ENCODE measurements at regions not wholly inside any gene's neighbourhood (a gene's known extent, or its start where the extent isn't known, plus 50 kb on each side); places are given as distances from the start of the nearest gene placed in this dataset.

- Histone ChIP-seq H3K4me3 (ENCODE audit: low read length in 2 of 2) (no peak overlapping the region), H3K4me1 (ENCODE audit: control insufficient read depth in 2 of 2, insufficient read depth in 2 of 2, low read length in 2 of 2) (no peaks in the 10 kb centered on the region), H3K9me3 (ENCODE audit: control insufficient read depth in 2 of 2, insufficient read depth in 1 of 2, low read length in 1 of 2) (no peaks in the 10 kb centered on the region), H3K27ac (ENCODE audit: low read depth in 1 of 2, low read length in 1 of 2) (no peak overlapping the region), H3K27me3 (ENCODE audit: control insufficient read depth in 2 of 2, insufficient read depth in 1 of 2, low read length in 1 of 2) (no peaks in the 10 kb centered on the region), H3K36me3 (ENCODE audit: control insufficient read depth in 2 of 2, insufficient read depth in 2 of 2, low read length in 1 of 2) (no peaks in the 10 kb centered on the region)
- peak in 5 of 9 donors; percentile 3 to 43 (median 9) for DNase-seq (ENCODE audit: low read depth in 6 of 9, low spot score in 9 of 9)
- 5% methylated on average over 6 of the region's 6 CpGs for WGBS
Observed at GRCh38 chr11:116217006-116217405, 555.8 kb downstream of the BUD13 start.

- WGBS, result 80% methylated on average over 4 of the region's 4 CpGs
- no peaks in the 10 kb centered on the region for H3K9me3 ChIP-seq (ENCODE audit: control insufficient read depth in 2 of 2, insufficient read depth in 1 of 2, low read length in 1 of 2)
- H3K4me3 ChIP-seq (ENCODE audit: low read length in 2 of 2), result no peak overlapping the region
- H3K27me3 ChIP-seq (ENCODE audit: control insufficient read depth in 2 of 2, insufficient read depth in 1 of 2, low read length in 1 of 2), result no peaks in the 10 kb centered on the region
- H3K27ac ChIP-seq (ENCODE audit: low read depth in 1 of 2, low read length in 1 of 2), result no peak overlapping the region
- no peaks in the 10 kb centered on the region for H3K4me1 ChIP-seq (ENCODE audit: control insufficient read depth in 2 of 2, insufficient read depth in 2 of 2, low read length in 2 of 2)
- DNase-seq (ENCODE audit: low read depth in 6 of 9, low spot score in 9 of 9), result no peak
- no peaks in the 10 kb centered on the region for H3K36me3 ChIP-seq (ENCODE audit: control insufficient read depth in 2 of 2, insufficient read depth in 2 of 2, low read length in 1 of 2)
Observed at GRCh38 chr11:116215471-116216113, 557.2 kb downstream of the BUD13 start.

DNA sequence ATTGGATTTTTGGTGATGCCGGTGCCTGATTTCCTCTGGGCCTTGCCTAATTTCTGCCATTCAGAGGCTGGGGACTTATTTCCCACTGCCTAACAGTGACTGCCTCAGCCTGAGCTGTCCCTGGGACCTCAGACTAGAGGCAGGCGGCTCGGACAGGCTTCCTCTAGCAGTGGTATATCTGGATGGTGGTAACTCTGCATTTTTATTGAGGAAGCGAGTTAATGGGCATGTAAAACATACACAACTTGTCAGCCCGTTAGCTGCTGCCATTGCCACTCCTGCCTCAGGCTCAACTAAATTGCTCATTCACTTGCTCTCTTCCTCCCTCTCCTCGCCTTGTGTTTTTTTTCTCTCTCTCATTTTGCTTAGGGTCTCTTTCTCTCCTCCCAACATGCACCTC is 561.6 kb downstream of the BUD13 start:
- H3K4me1 ChIP-seq (ENCODE audit: control insufficient read depth in 2 of 2, insufficient read depth in 2 of 2, low read length in 2 of 2), result no peaks in the 10 kb centered on the region
- no peak for DNase-seq (ENCODE audit: low read depth in 6 of 9, low spot score in 9 of 9)
- H3K9me3 ChIP-seq (ENCODE audit: control insufficient read depth in 2 of 2, insufficient read depth in 1 of 2, low read length in 1 of 2), result no peaks in the 10 kb centered on the region
- 45% methylated on average over 6 of the region's 6 CpGs for WGBS
- H3K27ac ChIP-seq (ENCODE audit: low read depth in 1 of 2, low read length in 1 of 2), result no peak overlapping the region
- no peak overlapping the region for H3K4me3 ChIP-seq (ENCODE audit: low read length in 2 of 2)
- H3K27me3 ChIP-seq (ENCODE audit: control insufficient read depth in 2 of 2, insufficient read depth in 1 of 2, low read length in 1 of 2), result no peaks in the 10 kb centered on the region
- H3K36me3 ChIP-seq (ENCODE audit: control insufficient read depth in 2 of 2, insufficient read depth in 2 of 2, low read length in 1 of 2), result no peaks in the 10 kb centered on the region

GRCh38 chr11:116210663-116211062 is 562.1 kb downstream of the BUD13 start:
- H3K27me3 ChIP-seq (ENCODE audit: control insufficient read depth in 2 of 2, insufficient read depth in 1 of 2, low read length in 1 of 2), result no peaks in the 10 kb centered on the region
- H3K4me1 ChIP-seq (ENCODE audit: control insufficient read depth in 2 of 2, insufficient read depth in 2 of 2, low read length in 2 of 2), result no peaks in the 10 kb centered on the region
- no peak for DNase-seq (ENCODE audit: low read depth in 6 of 9, low spot score in 9 of 9)
- no peak overlapping the region for H3K27ac ChIP-seq (ENCODE audit: low read depth in 1 of 2, low read length in 1 of 2)
- 91% methylated on average over 6 of the region's 6 CpGs for WGBS
- H3K4me3 ChIP-seq (ENCODE audit: low read length in 2 of 2), result no peak overlapping the region
- H3K36me3 ChIP-seq (ENCODE audit: control insufficient read depth in 2 of 2, insufficient read depth in 2 of 2, low read length in 1 of 2), result no peaks in the 10 kb centered on the region
- no peaks in the 10 kb centered on the region for H3K9me3 ChIP-seq (ENCODE audit: control insufficient read depth in 2 of 2, insufficient read depth in 1 of 2, low read length in 1 of 2)

DNA sequence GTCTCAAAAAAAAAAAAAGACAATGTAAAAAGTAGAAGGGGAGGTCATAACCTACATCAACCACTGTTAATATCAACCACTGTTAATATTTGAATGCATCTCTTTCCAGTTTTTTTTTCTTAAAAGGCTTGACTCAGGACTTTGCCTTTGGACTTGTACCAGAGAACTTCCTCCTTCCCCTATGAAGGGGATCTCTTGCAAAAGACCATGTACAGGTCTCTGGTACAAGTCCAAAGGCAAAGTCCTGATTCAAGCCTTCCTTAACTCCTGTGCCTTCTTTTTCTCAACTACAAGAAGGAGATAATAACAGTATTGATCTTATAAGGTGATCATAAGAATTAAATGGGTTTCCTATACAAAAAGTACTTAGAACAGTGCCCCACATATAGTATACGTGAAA is 563.5 kb downstream of the BUD13 start:
- H3K4me3 ChIP-seq (ENCODE audit: low read length in 2 of 2), result no peak overlapping the region
- no peaks in the 10 kb centered on the region for H3K9me3 ChIP-seq (ENCODE audit: control insufficient read depth in 2 of 2, insufficient read depth in 1 of 2, low read length in 1 of 2)
- H3K27me3 ChIP-seq (ENCODE audit: control insufficient read depth in 2 of 2, insufficient read depth in 1 of 2, low read length in 1 of 2), result no peaks in the 10 kb centered on the region
- whole genome bisulfite sequencing, result 96% methylated on average over 1 of the region's 1 CpG
- H3K4me1 ChIP-seq (ENCODE audit: control insufficient read depth in 2 of 2, insufficient read depth in 2 of 2, low read length in 2 of 2), result no peaks in the 10 kb centered on the region
- H3K36me3 ChIP-seq (ENCODE audit: control insufficient read depth in 2 of 2, insufficient read depth in 2 of 2, low read length in 1 of 2), result no peaks in the 10 kb centered on the region
- DNase-seq (ENCODE audit: low read depth in 6 of 9, low spot score in 9 of 9), result no peak
- H3K27ac ChIP-seq (ENCODE audit: low read depth in 1 of 2, low read length in 1 of 2), result no peak overlapping the region

GRCh38 chr11:116207421-116208141 is 565.2 kb downstream of the BUD13 start:
- no peaks in the 10 kb centered on the region for H3K4me1 ChIP-seq (ENCODE audit: control insufficient read depth in 2 of 2, insufficient read depth in 2 of 2, low read length in 2 of 2)
- WGBS, result 87% methylated on average over 18 of the region's 18 CpGs
- no peak overlapping the region for H3K4me3 ChIP-seq (ENCODE audit: low read length in 2 of 2)
- H3K36me3 ChIP-seq (ENCODE audit: control insufficient read depth in 2 of 2, insufficient read depth in 2 of 2, low read length in 1 of 2), result no peaks in the 10 kb centered on the region
- no peaks in the 10 kb centered on the region for H3K27me3 ChIP-seq (ENCODE audit: control insufficient read depth in 2 of 2, insufficient read depth in 1 of 2, low read length in 1 of 2)
- H3K27ac ChIP-seq (ENCODE audit: low read depth in 1 of 2, low read length in 1 of 2), result no peak overlapping the region
- H3K9me3 ChIP-seq (ENCODE audit: control insufficient read depth in 2 of 2, insufficient read depth in 1 of 2, low read length in 1 of 2), result no peaks in the 10 kb centered on the region
- no peak for DNase-seq (ENCODE audit: low read depth in 6 of 9, low spot score in 9 of 9)

DNA sequence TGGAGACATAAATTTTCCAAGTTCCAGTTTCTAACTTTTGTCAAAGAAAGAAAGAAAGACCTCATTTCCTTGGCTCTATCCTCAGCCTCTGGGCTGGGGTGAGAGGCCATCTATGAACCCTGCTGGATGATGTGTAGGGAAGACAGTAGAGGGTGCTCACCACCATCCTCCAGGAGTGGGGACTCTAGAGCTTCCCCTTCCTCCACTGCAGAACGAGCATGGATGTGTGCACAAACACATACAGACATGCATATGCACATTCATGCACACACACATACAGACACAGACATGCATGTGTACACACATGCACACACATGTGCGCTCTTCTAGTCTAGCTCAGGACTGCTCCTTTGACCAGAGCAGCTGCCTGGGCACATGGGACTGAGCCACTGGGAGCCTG is 565.8 kb downstream of the BUD13 start:
- no peaks in the 10 kb centered on the region for H3K27me3 ChIP-seq (ENCODE audit: control insufficient read depth in 2 of 2, insufficient read depth in 1 of 2, low read length in 1 of 2)
- DNase-seq (ENCODE audit: low read depth in 6 of 9, low spot score in 9 of 9), result no peak
- no peaks in the 10 kb centered on the region for H3K4me1 ChIP-seq (ENCODE audit: control insufficient read depth in 2 of 2, insufficient read depth in 2 of 2, low read length in 2 of 2)
- no peak overlapping the region for H3K27ac ChIP-seq (ENCODE audit: low read depth in 1 of 2, low read length in 1 of 2)
- 69% methylated on average over 2 of the region's 2 CpGs for WGBS
- no peaks in the 10 kb centered on the region for H3K36me3 ChIP-seq (ENCODE audit: control insufficient read depth in 2 of 2, insufficient read depth in 2 of 2, low read length in 1 of 2)
- no peaks in the 10 kb centered on the region for H3K9me3 ChIP-seq (ENCODE audit: control insufficient read depth in 2 of 2, insufficient read depth in 1 of 2, low read length in 1 of 2)
- H3K4me3 ChIP-seq (ENCODE audit: low read length in 2 of 2), result no peak overlapping the region

GRCh38 chr11:116202922-116203321 is 569.9 kb downstream of the BUD13 start:
- Histone ChIP-seq H3K27ac (ENCODE audit: low read depth in 1 of 2, low read length in 1 of 2) (no peak overlapping the region), H3K36me3 (ENCODE audit: control insufficient read depth in 2 of 2, insufficient read depth in 2 of 2, low read length in 1 of 2) (no peaks in the 10 kb centered on the region), H3K4me1 (ENCODE audit: control insufficient read depth in 2 of 2, insufficient read depth in 2 of 2, low read length in 2 of 2) (no peaks in the 10 kb centered on the region), H3K9me3 (ENCODE audit: control insufficient read depth in 2 of 2, insufficient read depth in 1 of 2, low read length in 1 of 2) (no peaks in the 10 kb centered on the region), H3K4me3 (ENCODE audit: low read length in 2 of 2) (no peak overlapping the region), H3K27me3 (ENCODE audit: control insufficient read depth in 2 of 2, insufficient read depth in 1 of 2, low read length in 1 of 2) (peaks cover 0 to 2% of the 10 kb centered on the region in 2 donors)
- WGBS, result 77% methylated on average over 2 of the region's 2 CpGs
- no peak for DNase-seq (ENCODE audit: low read depth in 6 of 9, low spot score in 9 of 9)

DNA sequence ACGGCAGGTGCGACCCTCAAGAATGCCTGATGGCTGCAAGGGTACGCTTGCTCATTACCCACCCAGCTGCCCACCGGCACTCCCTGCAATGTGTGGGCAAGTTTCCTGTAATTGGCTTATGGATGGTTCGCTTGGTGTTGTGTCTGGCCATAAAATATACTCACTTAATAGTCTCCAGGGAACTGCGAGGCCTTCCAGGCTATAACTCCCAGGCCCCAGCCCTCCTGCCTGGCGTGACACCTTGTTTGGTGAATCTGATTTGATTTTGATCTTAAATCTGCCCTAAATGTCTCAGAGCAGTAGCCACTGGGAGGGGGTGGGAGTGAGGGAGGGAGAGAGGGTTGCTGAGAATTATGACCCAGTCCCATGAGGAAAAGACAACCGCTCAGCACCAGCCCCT is 572.2 kb downstream of the BUD13 start:
- DNase-seq (ENCODE audit: low read depth in 6 of 9, low spot score in 9 of 9), result no peak
- no peaks in the 10 kb centered on the region for H3K36me3 ChIP-seq (ENCODE audit: control insufficient read depth in 2 of 2, insufficient read depth in 2 of 2, low read length in 1 of 2)
- no peak overlapping the region for H3K4me3 ChIP-seq (ENCODE audit: low read length in 2 of 2)
- H3K27me3 ChIP-seq (ENCODE audit: control insufficient read depth in 2 of 2, insufficient read depth in 1 of 2, low read length in 1 of 2), result peaks cover 0 to 2% of the 10 kb centered on the region in 2 donors
- no peak overlapping the region for H3K27ac ChIP-seq (ENCODE audit: low read depth in 1 of 2, low read length in 1 of 2)
- H3K4me1 ChIP-seq (ENCODE audit: control insufficient read depth in 2 of 2, insufficient read depth in 2 of 2, low read length in 2 of 2), result no peaks in the 10 kb centered on the region
- WGBS, result 93% methylated on average over 8 of the region's 8 CpGs
- no peaks in the 10 kb centered on the region for H3K9me3 ChIP-seq (ENCODE audit: control insufficient read depth in 2 of 2, insufficient read depth in 1 of 2, low read length in 1 of 2)

All from thymus (tissue), 11 donors.